ENCODE measurements at regions not wholly inside any gene's neighbourhood (a gene's known extent, or its start where the extent isn't known, plus 50 kb on each side); places are given as distances from the start of the nearest gene placed in this dataset.

DNA sequence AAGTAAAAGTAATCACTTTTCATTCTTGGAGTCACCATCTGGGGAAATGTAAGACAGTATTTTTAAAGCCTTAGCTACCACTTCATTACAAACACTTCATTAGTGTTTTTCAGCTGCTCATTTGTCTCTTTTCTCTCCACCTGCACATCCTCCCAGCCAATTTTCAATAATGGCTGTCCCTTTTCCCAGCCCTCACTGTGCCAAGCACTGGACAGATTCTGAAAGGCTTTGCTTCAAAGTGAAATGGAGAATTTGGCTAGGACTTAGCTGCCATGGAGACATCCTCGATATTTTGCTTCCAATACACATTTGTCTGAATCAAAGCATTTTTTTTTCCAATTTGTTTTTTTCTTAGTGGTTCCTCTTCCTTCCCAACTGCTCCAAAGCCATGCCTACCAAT, 272.4 kb upstream of the NRXN1 start:
- Histone ChIP-seq H3K27ac (ENCODE audit: extremely low read depth, low read depth, low read length) (no peak overlapping the region), H3K36me3 (ENCODE audit: control insufficient read depth in 2 of 2, insufficient read depth in 1 of 2, low read length in 2 of 2) (no peaks in the 10 kb centered on the region), H3K4me1 (ENCODE audit: control insufficient read depth, insufficient read depth, low read length) (no peaks in the 10 kb centered on the region), H3K9me3 (ENCODE audit: control insufficient read depth, insufficient read depth, low read depth, low read length) (no peaks in the 10 kb centered on the region), H3K4me3 (ENCODE audit: low read depth, low read length) (no peak overlapping the region)
- no peak for TF ChIP-seq ZNF302 (tag by site-specific recombination; IDR thresholded peaks at IDR 0.05; ENCODE audit: low read depth)
- no peak for TF ChIP-seq ZNF18 (tag by site-specific recombination; IDR thresholded peaks at IDR 0.05)
- TF ChIP-seq ZNF530 (tag by site-specific recombination; IDR thresholded peaks at IDR 0.05; ENCODE audit: low read depth), result no peak
- no peak for TF ChIP-seq ZFP3 (tag by site-specific recombination; IDR thresholded peaks at IDR 0.05; ENCODE audit: low read depth)
- no peak for TF ChIP-seq ZBTB26 (tag by site-specific recombination; optimal IDR thresholded peaks at IDR 0.05)
- TF ChIP-seq GLIS1 (tag by site-specific recombination; IDR thresholded peaks at IDR 0.05), result no peak
- TF ChIP-seq, protein P1, sequence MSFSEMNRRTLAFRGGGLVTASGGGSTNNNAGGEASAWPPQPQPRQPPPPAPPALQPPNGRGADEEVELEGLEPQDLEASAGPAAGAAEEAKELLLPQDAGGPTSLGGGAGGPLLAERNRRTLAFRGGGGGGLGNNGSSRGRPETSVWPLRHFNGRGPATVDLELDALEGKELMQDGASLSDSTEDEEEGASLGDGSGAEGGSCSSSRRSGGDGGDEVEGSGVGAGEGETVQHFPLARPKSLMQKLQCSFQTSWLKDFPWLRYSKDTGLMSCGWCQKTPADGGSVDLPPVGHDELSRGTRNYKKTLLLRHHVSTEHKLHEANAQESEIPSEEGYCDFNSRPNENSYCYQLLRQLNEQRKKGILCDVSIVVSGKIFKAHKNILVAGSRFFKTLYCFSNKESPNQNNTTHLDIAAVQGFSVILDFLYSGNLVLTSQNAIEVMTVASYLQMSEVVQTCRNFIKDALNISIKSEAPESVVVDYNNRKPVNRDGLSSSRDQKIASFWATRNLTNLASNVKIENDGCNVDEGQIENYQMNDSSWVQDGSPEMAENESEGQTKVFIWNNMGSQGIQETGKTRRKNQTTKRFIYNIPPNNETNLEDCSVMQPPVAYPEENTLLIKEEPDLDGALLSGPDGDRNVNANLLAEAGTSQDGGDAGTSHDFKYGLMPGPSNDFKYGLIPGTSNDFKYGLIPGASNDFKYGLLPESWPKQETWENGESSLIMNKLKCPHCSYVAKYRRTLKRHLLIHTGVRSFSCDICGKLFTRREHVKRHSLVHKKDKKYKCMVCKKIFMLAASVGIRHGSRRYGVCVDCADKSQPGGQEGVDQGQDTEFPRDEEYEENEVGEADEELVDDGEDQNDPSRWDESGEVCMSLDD (tag by site-specific recombination; IDR thresholded peaks at IDR 0.05), result no peak
- TF ChIP-seq ZNF121 (tag by site-specific recombination; IDR thresholded peaks at IDR 0.05), result no peak
- TF ChIP-seq WT1 (tag by site-specific recombination; IDR thresholded peaks at IDR 0.05), result no peak
- no peak for TF ChIP-seq ZNF792 (tag by site-specific recombination; IDR thresholded peaks at IDR 0.05)
- TF ChIP-seq ZNF2 (tag by site-specific recombination; IDR thresholded peaks at IDR 0.05), result no peak
- TF ChIP-seq MEIS1 (CRISPR knock-in tag; IDR thresholded peaks at IDR 0.05; ENCODE audit: borderline replicate concordance), result no peak
- no peak for TF ChIP-seq ZBTB8A (tag by site-specific recombination; IDR thresholded peaks at IDR 0.05)
- no peak for TF ChIP-seq OSR2 (tag by site-specific recombination; IDR thresholded peaks at IDR 0.05)
- no peak for TF ChIP-seq ZNF791 (tag by site-specific recombination; IDR thresholded peaks at IDR 0.05)
- ChIA-PET POLR2A (no interaction called here), CTCF (no interaction called here)

DNA sequence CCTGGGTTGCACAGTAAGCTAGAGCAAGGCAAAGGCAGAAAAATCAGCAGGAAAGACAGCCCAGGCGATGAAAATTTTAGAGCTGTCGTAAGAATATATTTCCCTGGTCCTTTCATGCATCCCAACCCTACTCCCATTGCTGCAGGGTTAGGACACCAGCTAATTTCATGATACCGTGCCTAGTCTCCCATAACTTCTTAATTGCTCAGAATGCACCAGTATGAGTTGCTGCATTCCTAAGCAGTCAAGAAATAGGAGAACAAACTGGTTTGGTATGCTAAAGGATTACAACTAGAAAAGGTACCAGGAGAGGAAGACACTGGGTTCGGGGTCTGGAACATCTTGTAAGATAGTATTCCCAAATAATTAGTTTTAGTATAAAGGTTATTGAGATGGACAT, 269.4 kb upstream of the NRXN1 start:
- Histone ChIP-seq H3K4me1 (ENCODE audit: control insufficient read depth, insufficient read depth, low read length) (no peaks in the 10 kb centered on the region), H3K27ac (ENCODE audit: extremely low read depth, low read depth, low read length) (no peak overlapping the region), H3K36me3 (ENCODE audit: control insufficient read depth in 2 of 2, insufficient read depth in 1 of 2, low read length in 2 of 2) (no peaks in the 10 kb centered on the region), H3K9me3 (ENCODE audit: control insufficient read depth, insufficient read depth, low read depth, low read length) (no peaks in the 10 kb centered on the region), H3K4me3 (ENCODE audit: low read depth, low read length) (no peak overlapping the region)
- POLR2A ChIA-PET, result no interaction called here
- TF ChIP-seq ZSCAN30 (tag by site-specific recombination; IDR thresholded peaks at IDR 0.05), result no peak
- no peak for TF ChIP-seq ZBTB44 (tag by site-specific recombination; IDR thresholded peaks at IDR 0.05)
- TF ChIP-seq ZNF530 (tag by site-specific recombination; IDR thresholded peaks at IDR 0.05; ENCODE audit: low read depth), result no peak
- no peak for TF ChIP-seq ZNF473 (tag by site-specific recombination; IDR thresholded peaks at IDR 0.05)
- TF ChIP-seq ZNF37A (tag by site-specific recombination; IDR thresholded peaks at IDR 0.05), result no peak
- TF ChIP-seq ZNF707 (tag by site-specific recombination; IDR thresholded peaks at IDR 0.05), result no peak
- no peak for TF ChIP-seq ZNF433 (tag by site-specific recombination; IDR thresholded peaks at IDR 0.05; ENCODE audit: low read depth)
- no peak for TF ChIP-seq ZNF341 (tag by site-specific recombination; IDR thresholded peaks at IDR 0.05; ENCODE audit: low read depth)
- TF ChIP-seq GLIS1 (tag by site-specific recombination; IDR thresholded peaks at IDR 0.05), result no peak
- TF ChIP-seq ZNF48 (tag by site-specific recombination; IDR thresholded peaks at IDR 0.05), result no peak
- TF ChIP-seq, protein P2, sequence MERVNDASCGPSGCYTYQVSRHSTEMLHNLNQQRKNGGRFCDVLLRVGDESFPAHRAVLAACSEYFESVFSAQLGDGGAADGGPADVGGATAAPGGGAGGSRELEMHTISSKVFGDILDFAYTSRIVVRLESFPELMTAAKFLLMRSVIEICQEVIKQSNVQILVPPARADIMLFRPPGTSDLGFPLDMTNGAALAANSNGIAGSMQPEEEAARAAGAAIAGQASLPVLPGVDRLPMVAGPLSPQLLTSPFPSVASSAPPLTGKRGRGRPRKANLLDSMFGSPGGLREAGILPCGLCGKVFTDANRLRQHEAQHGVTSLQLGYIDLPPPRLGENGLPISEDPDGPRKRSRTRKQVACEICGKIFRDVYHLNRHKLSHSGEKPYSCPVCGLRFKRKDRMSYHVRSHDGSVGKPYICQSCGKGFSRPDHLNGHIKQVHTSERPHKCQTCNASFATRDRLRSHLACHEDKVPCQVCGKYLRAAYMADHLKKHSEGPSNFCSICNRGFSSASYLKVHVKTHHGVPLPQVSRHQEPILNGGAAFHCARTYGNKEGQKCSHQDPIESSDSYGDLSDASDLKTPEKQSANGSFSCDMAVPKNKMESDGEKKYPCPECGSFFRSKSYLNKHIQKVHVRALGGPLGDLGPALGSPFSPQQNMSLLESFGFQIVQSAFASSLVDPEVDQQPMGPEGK (tag by site-specific recombination; IDR thresholded peaks at IDR 0.05), result no peak
- TF ChIP-seq ZBTB17 (tag by site-specific recombination; IDR thresholded peaks at IDR 0.05), result no peak
- no peak for TF ChIP-seq OVOL3 (tag by site-specific recombination; IDR thresholded peaks at IDR 0.05)
- CTCF ChIA-PET, result no interaction called here
